ENCODE measurements at regions not wholly inside any gene's neighbourhood (a gene's known extent, or its start where the extent isn't known, plus 50 kb on each side); places are given as distances from the start of the nearest gene placed in this dataset.

DNA sequence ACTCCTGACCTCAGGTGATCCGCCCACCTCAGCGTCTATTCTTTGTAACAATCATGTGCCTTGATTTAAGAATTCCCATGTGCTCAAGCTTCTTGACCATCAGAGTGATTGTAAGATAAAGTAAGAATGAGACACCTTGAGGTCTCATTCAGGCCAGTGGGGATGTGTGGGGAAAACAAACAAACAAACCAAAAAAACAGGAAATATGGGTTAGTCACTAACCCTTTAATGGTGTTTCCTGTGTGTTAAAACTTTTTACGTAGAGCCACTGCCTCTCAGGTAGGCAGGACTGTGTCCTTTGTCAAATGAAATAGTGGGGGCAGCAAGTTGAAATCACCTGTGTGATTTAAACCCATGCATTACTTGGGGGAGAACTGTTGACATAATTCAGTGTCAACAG lies 91.5 kb upstream of the DHRSX start:
- Histone ChIP-seq H3K9me3 (no peaks in the 10 kb centered on the region), H3K36me3 (no peaks in the 10 kb centered on the region), H3K4me1 (no peaks in the 10 kb centered on the region), H3K27me3 (no peaks in the 10 kb centered on the region), H3K27ac (no peak overlapping the region), H3K4me3 (no peak overlapping the region)
- intact Hi-C loops (cut with DNase I; ENCODE audit: low total_unique reads) = loop anchor here (10.0 kb wide), 1 partner anchor 937 kb away; no protein-coding TSS in a partner anchor
- no peak for TF ChIP-seq CTCF (IDR thresholded peaks at IDR 0.05)
- no peak for TF ChIP-seq POLR2A (IDR thresholded peaks at IDR 0.05)
- no peak for DNase-seq

DNA sequence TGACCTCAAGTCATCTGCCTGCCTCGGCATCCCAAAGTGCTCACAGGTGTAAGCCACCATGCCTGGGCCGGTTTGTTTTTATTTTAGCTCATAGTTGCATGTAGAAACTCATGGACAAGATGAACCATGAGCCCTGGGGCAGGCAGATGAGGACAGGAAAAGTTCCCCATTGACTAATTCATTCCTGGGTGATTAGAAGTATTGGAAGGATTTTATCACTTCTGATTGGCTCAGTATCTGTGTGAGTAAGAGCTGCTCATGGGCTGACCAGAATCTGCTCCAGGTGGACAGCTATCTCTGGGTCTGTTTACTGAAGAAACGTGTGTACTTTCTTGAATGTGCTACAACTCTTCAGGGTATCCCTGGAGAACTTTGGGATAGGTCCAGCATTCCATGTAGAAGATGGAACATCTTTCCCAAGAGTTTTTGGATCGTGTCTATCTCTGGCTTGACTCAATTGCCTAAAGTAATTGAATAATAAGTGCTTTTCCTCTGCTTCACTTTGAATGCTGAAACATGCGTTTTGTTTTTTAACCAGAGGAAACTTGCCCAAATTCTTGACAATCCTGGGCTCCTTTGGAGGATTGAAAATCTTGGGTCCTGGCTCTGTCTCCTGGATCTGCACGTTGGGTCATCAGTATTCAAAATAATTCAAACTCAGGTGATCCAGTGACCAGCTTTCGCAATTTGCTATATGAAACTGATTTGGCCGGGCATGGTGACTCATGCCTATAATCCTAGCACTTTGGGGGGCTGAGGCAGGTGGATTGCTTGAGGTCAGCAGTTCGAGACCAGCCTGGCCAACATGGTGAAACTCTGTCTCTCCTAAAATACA lies 88.6 kb upstream of the DHRSX start:
- no peak overlapping the region for H3K4me3 ChIP-seq
- TF ChIP-seq CTCF (IDR thresholded peaks at IDR 0.05) (no peak), POLR2A (IDR thresholded peaks at IDR 0.05) (no peak)
- DNase-seq = no peak
- no peaks in the 10 kb centered on the region for H3K9me3 ChIP-seq
- H3K27ac ChIP-seq = no peak overlapping the region
- H3K4me1 ChIP-seq = no peaks in the 10 kb centered on the region
- intact Hi-C loops (cut with DNase I; ENCODE audit: low total_unique reads) = loop anchor here (10.0 kb wide), 1 partner anchor 935 kb away; no protein-coding TSS in a partner anchor
- H3K27me3 ChIP-seq = no peaks in the 10 kb centered on the region
- no peaks in the 10 kb centered on the region for H3K36me3 ChIP-seq

DNA sequence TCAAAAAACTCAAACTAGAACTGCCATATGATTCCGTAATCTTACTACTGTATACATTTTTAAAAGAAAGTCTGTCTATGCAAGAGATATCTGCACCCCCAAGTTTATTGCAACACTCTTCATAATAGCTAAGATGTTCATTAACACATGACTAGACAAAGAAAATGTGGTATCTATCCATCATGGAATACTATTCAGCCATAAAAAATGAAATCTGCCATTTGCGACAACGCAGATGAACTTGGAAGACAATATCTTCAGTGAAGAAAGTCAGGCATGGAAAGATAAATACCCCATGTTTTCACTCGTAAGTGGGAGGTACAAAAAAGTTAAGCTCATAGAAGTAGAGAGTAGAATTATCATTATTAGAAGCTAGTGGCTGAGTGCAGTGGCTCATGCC lies 87.3 kb upstream of the DHRSX start:
- H3K27ac ChIP-seq = no peak overlapping the region
- TF ChIP-seq CTCF (IDR thresholded peaks at IDR 0.05) (no peak), POLR2A (IDR thresholded peaks at IDR 0.05) (no peak)
- no peaks in the 10 kb centered on the region for H3K9me3 ChIP-seq
- H3K4me1 ChIP-seq = peaks cover 0 to 6% of the 10 kb centered on the region in 2 donors
- intact Hi-C loops (cut with DNase I; ENCODE audit: low total_unique reads) = no loop called here
- peaks cover 7 to 8% of the 10 kb centered on the region in 2 donors for H3K27me3 ChIP-seq
- H3K4me3 ChIP-seq = no peak overlapping the region
- no peaks in the 10 kb centered on the region for H3K36me3 ChIP-seq
- no peak for DNase-seq

DNA sequence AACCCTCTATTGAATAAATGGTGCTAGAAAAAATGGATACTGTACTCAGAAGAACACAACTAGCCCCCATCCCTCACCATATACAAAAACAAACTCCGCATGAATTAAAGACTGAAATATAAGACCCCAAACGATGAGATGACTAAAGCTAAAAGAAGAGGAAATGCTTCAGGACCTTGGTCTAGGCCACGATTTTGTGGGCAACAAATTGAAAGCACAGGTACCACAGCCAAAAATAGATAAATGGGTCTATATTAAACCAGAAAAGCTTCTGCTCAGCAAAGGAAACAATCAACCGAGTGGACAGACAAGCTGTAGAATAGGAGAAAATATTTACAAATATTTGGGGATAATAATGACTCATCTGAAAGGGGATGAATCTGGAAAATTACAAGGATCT lies 86.4 kb upstream of the DHRSX start:
- Histone ChIP-seq H3K4me3 (no peak overlapping the region), H3K9me3 (no peaks in the 10 kb centered on the region), H3K27me3 (peaks cover 14 to 16% of the 10 kb centered on the region in 2 donors), H3K27ac (no peak overlapping the region), H3K4me1 (peaks cover 0 to 6% of the 10 kb centered on the region in 2 donors), H3K36me3 (no peaks in the 10 kb centered on the region)
- TF ChIP-seq CTCF (IDR thresholded peaks at IDR 0.05) = no peak
- no peak for TF ChIP-seq POLR2A (IDR thresholded peaks at IDR 0.05)
- intact Hi-C loops (cut with DNase I; ENCODE audit: low total_unique reads) = no loop called here
- DNase-seq = no peak

- Histone ChIP-seq H3K4me3 (no peak overlapping the region), H3K27me3 (peaks cover 17 to 19% of the 10 kb centered on the region in 2 donors), H3K27ac (no peak overlapping the region), H3K4me1 (peaks cover 0 to 6% of the 10 kb centered on the region in 2 donors), H3K9me3 (no peaks in the 10 kb centered on the region), H3K36me3 (no peaks in the 10 kb centered on the region)
- no peak for TF ChIP-seq POLR2A (IDR thresholded peaks at IDR 0.05)
- no peak for TF ChIP-seq CTCF (IDR thresholded peaks at IDR 0.05)
- DNase-seq = no peak
- intact Hi-C loops (cut with DNase I; ENCODE audit: low total_unique reads) = no loop called here
Measured at GRCh38 chrX:2585158-2585470, 84.3 kb upstream of the DHRSX start.
